ENCODE measurements at regions not wholly inside any gene's neighbourhood (a gene's known extent, or its start where the extent isn't known, plus 50 kb on each side); places are given as distances from the start of the nearest gene placed in this dataset.

- H3K4me3 ChIP-seq (ENCODE audit: low read depth, low read length), result no peak overlapping the region
- no peak for DNase-seq (ENCODE audit: low read depth)
- TF ChIP-seq CTCF (IDR thresholded peaks at IDR 0.05; ENCODE audit: low read depth, low read length, missing control alignments), result no peak
Measured at GRCh38 chr2:59798687-59799232, 754.7 kb downstream of the BCL11A start.

- DNase-seq (ENCODE audit: low read depth), result no peak
- H3K4me3 ChIP-seq (ENCODE audit: low read depth, low read length), result no peak overlapping the region
- TF ChIP-seq CTCF (IDR thresholded peaks at IDR 0.05; ENCODE audit: low read depth, low read length, missing control alignments), result no peak
Measured at GRCh38 chr2:59791004-59791618, 762.3 kb downstream of the BCL11A start.

- no peak for DNase-seq (ENCODE audit: low read depth)
- no peak for TF ChIP-seq CTCF (IDR thresholded peaks at IDR 0.05; ENCODE audit: low read depth, low read length, missing control alignments)
- H3K4me3 ChIP-seq (ENCODE audit: low read depth, low read length), result no peak overlapping the region
Measured at GRCh38 chr2:59790186-59791003, 763.1 kb downstream of the BCL11A start.

- DNase-seq (ENCODE audit: low read depth), result no peak
- H3K4me3 ChIP-seq (ENCODE audit: low read depth, low read length), result no peak overlapping the region
- no peak for TF ChIP-seq CTCF (IDR thresholded peaks at IDR 0.05; ENCODE audit: low read depth, low read length, missing control alignments)
Measured at GRCh38 chr2:59789523-59789922, 763.9 kb downstream of the BCL11A start.

- no peak for DNase-seq (ENCODE audit: low read depth)
- no peak for TF ChIP-seq CTCF (IDR thresholded peaks at IDR 0.05; ENCODE audit: low read depth, low read length, missing control alignments)
- H3K4me3 ChIP-seq (ENCODE audit: low read depth, low read length), result no peak overlapping the region
Measured at GRCh38 chr2:59787095-59787494, 766.4 kb downstream of the BCL11A start.

- no peak for DNase-seq (ENCODE audit: low read depth)
- TF ChIP-seq CTCF (IDR thresholded peaks at IDR 0.05; ENCODE audit: low read depth, low read length, missing control alignments), result no peak
- no peak overlapping the region for H3K4me3 ChIP-seq (ENCODE audit: low read depth, low read length)
Measured at GRCh38 chr2:59786684-59787083, 766.8 kb downstream of the BCL11A start.
